ENCODE measurements at regions not wholly inside any gene's neighbourhood (a gene's known extent, or its start where the extent isn't known, plus 50 kb on each side); places are given as distances from the start of the nearest gene placed in this dataset.

DNA sequence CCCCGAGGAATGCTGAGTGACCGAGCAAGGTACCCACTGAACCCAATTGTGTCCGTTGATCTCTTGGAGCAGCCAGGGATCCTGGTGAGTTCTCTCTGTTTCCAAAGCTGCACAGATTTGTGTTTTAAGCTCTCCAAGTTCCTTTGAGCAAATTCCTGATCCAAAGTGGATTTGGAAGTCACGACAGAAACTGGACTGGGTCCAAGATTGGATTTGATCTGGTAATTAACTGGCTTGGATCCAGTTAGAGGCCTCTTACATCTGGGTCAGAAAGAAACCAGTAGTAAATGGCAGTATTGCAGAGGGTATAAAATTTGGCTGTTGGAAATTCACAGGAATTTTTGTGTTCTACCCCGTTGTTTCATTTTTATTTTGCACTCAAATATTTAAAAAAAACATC is 119.5 kb downstream of the PMP22 start:
- TF ChIP-seq, protein P1, sequence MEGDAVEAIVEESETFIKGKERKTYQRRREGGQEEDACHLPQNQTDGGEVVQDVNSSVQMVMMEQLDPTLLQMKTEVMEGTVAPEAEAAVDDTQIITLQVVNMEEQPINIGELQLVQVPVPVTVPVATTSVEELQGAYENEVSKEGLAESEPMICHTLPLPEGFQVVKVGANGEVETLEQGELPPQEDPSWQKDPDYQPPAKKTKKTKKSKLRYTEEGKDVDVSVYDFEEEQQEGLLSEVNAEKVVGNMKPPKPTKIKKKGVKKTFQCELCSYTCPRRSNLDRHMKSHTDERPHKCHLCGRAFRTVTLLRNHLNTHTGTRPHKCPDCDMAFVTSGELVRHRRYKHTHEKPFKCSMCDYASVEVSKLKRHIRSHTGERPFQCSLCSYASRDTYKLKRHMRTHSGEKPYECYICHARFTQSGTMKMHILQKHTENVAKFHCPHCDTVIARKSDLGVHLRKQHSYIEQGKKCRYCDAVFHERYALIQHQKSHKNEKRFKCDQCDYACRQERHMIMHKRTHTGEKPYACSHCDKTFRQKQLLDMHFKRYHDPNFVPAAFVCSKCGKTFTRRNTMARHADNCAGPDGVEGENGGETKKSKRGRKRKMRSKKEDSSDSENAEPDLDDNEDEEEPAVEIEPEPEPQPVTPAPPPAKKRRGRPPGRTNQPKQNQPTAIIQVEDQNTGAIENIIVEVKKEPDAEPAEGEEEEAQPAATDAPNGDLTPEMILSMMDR (IDR thresholded peaks at IDR 0.05; ENCODE audit: low read length): no peak
- TF ChIP-seq EZH2 (optimal IDR thresholded peaks at IDR 0.05; ENCODE audit: low read depth, low read length) (no peak), EZH2phosphoT487 (IDR thresholded peaks at IDR 0.05; ENCODE audit: low read length) (no peak)
